A673 (cell line): ENCODE measurements at regions not wholly inside any gene's neighbourhood (a gene's known extent, or its start where the extent isn't known, plus 50 kb on each side); places are given as distances from the start of the nearest gene placed in this dataset.

Source experiments
- EZH2 ChIP-seq: fragments of 200-600 bp; sonication (generic); IDR thresholded peaks from 2 replicates; pipeline ENCODE4 v1.6.1; 2017; ENCODE audit warnings: borderline replicate concordance, low read depth, mild to moderate bottlenecking, mixed read lengths, antibody characterized with exemption, low read length; ENCODE audit not compliant: poor library complexity, severe bottlenecking
- TF ChIP-seq, protein P1 (sequence below): fragments of 300-800, 200-600 bp; sonication (generic); conservative IDR thresholded peaks from 2 replicates; pipeline ENCODE4 v1.5.1; 2017; ENCODE audit warnings: low read depth, mild to moderate bottlenecking, antibody characterized with exemption, low read length, moderate library complexity, mixed read lengths

DNA sequence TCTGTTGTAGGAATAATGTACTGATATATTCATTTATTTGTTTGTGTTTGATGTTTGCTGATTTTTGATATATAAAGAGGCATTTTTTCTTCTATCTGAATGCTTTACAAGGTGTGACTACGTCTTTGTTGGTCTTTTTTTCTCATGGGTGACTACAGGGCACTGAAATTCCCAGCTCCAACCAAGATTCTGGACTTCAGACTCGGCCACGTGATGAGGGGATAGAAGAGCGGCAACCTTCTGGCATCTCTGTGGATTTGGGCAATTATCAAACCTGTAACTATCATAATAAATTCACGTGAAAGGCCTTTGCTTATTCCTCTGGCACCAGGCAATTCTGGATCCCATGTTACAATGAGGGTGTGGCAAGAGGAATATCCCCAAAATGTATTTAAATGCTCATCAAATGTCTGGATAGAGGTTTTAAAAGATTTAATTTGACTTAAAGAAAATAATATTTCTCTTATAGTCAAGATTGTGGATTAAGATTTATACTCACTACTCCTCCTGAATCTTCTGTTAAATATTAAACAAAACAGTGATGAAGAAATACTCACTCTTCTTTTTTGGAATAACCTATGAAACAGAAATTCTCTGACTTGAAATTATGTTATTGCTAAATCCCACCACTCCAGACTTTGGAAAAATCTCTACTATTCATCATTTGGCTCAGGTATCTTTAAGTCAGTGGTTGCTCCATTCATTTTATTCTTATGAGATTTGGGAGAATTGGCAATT, 276.3 kb downstream of the GPR37 start:
- TF ChIP-seq, protein P1, sequence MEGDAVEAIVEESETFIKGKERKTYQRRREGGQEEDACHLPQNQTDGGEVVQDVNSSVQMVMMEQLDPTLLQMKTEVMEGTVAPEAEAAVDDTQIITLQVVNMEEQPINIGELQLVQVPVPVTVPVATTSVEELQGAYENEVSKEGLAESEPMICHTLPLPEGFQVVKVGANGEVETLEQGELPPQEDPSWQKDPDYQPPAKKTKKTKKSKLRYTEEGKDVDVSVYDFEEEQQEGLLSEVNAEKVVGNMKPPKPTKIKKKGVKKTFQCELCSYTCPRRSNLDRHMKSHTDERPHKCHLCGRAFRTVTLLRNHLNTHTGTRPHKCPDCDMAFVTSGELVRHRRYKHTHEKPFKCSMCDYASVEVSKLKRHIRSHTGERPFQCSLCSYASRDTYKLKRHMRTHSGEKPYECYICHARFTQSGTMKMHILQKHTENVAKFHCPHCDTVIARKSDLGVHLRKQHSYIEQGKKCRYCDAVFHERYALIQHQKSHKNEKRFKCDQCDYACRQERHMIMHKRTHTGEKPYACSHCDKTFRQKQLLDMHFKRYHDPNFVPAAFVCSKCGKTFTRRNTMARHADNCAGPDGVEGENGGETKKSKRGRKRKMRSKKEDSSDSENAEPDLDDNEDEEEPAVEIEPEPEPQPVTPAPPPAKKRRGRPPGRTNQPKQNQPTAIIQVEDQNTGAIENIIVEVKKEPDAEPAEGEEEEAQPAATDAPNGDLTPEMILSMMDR, result no peak
- TF ChIP-seq EZH2, result no peak
